HG02571 (cell line): ENCODE measurements at regions not wholly inside any gene's neighbourhood (a gene's known extent, or its start where the extent isn't known, plus 50 kb on each side); places are given as distances from the start of the nearest gene placed in this dataset.
"Not testable (repeated sequence)": the region's sequence is repeated elsewhere in the genome, so short reads cannot be mapped to it uniquely, and the experiment has no call there.

ENCODE experiments used
- ATAC-seq: cut with Tn5 transposase; IDR thresholded peaks from one replicate; pipeline ENCODE4 v1.9.1; 2021; ENCODE audit warnings: mild to moderate bottlenecking, moderate library complexity; ENCODE audit not compliant: unreplicated experiment

GRCh38 chr2:207354462-207354861 lies 175.3 kb upstream of the CREB1 start:
- ATAC-seq: no peak

DNA sequence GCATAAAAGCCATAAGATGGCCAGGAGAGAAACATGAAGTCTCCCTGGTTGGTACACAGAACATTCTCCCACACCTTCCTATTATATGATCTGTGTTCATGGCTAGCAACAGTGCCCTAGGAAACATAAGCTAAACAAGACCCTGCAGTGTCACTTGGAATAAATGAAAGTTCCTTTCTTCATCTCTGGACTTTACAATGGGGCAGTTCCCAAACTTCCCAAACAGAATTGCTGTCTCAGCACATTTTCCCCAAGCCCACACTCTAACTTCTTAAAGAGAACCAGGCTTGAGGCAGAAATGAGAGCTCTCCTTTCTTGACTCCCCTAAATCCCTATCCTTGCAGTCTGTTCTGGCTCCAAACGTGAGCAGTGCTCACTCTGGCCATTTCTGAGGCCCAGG lies 173.2 kb upstream of the CREB1 start:
- no peak for ATAC-seq

DNA sequence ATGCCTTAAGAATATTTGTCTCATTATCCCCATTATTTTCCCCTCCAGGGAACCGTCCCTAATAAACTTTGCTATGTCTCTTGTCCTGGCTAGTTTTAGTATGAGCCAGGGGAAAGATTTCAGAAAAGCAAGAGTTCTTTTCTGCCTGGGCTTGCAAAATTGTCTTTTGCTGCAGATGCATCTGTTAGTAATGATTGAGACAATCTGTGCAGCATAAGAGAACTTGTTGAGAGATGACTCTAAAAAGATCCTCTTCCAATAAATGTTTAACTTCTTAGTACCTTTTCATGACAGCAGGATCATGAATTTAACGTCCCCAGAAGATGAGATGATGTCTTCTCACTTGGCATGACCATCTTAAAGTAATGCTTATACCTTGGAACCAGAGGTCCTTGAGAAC lies 172.5 kb upstream of the CREB1 start:
- ATAC-seq: no peak

- ATAC-seq: no peak
Measured at GRCh38 chr2:207362716-207363115, 167.0 kb upstream of the CREB1 start.

GRCh38 chr2:207363761-207364290 lies 165.9 kb upstream of the CREB1 start:
- ATAC-seq: no peak

- no peak for ATAC-seq
Measured at GRCh38 chr2:207370646-207371045, 159.1 kb upstream of the CREB1 start.

- ATAC-seq: no peak
Measured at GRCh38 chr2:207371877-207372276, 157.9 kb upstream of the CREB1 start.

GRCh38 chr2:207372483-207372882 lies 157.3 kb upstream of the CREB1 start:
- ATAC-seq: no peak

DNA sequence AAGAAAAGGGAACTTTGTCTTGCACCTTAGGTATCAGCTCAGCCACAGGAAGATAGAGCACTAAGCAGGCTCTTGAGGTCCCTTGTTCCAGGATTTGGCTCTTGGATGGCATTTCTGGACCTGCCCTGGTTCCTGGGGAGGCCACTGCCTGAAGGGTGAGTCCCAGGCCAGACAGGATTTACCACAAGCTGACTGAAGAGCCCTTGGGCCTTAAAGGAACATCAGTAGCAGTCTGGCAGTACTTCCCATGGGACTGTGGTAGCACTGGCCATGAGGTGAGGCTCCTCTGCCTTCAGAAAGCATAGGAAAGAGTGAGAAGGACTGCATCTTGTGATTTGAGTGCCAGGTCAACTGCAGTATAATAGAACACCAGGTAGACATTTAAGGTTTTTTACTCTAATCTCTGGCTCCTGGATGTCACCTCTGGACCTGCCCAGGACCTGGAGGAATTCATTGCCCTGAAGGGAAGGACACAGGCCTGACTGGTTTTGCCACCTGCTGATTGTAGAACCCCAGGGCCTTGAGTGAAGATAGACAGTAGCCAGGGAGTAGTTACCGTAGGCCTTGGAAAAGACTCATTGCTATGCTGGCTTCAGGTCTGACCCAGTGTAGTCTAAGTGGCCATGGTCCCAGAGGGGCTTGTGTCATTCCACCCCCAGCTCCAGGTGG lies 154.4 kb upstream of the CREB1 start:
- ATAC-seq: no peak

GRCh38 chr2:207378620-207379019 lies 151.1 kb upstream of the CREB1 start:
- not testable (repeated sequence) for ATAC-seq

- ATAC-seq: no peak
Measured at GRCh38 chr2:207385076-207385475, 144.7 kb upstream of the CREB1 start.

DNA sequence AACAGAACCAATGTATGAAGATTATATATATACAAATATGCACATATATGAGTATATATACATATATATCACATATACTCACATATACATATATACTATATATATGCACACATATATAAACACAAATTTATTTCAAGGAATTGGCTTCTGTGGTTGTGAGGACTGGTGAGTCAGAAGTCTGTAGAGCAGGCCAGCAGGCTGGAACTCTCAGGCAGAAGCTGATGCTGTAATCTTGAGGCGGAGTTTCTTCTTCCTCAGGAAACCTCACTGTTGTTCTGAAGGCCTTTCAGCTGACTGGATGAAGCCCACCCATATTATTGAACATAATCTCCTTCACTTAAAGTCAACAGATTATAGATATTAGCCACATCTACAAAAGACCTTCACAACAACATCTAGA lies 143.9 kb upstream of the CREB1 start:
- no peak for ATAC-seq

- no peak for ATAC-seq
Measured at GRCh38 chr2:207387001-207387571, 142.7 kb upstream of the CREB1 start.

DNA sequence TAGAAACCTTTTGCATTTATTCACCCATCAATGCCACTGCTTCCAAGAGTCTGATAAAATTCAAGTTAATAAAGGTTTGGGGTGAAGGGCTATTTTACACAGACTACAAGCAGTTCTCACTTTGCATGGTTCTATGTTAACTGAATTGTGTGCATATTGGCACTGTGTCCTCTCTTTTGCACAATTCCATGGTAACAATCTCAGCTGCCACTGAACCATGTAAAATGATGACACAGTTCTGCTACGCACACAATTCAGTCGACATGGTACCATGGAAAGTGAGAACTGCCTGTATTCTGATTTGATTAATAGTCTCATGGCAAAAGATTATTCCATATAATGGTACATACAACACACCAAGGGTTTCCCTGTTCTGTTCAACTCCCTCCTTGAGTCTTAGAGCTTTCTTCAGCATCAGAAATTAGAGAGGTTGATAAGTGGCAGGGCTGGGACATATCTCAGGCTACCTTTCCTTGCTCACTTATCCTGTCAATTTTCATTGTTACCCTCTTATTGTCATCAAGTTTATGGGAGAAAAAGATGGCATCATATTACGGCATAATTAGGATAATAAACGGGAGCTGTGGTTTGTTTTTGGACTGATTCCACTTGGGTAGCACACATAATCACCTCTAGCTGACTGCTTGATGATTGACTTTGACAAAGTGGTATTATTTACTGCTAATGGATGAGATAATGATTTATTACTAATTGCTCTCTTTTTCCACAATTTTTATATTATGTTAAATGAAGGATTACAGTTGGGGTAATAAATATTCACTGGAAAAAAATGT lies 139.3 kb upstream of the CREB1 start:
- ATAC-seq: no peak

DNA sequence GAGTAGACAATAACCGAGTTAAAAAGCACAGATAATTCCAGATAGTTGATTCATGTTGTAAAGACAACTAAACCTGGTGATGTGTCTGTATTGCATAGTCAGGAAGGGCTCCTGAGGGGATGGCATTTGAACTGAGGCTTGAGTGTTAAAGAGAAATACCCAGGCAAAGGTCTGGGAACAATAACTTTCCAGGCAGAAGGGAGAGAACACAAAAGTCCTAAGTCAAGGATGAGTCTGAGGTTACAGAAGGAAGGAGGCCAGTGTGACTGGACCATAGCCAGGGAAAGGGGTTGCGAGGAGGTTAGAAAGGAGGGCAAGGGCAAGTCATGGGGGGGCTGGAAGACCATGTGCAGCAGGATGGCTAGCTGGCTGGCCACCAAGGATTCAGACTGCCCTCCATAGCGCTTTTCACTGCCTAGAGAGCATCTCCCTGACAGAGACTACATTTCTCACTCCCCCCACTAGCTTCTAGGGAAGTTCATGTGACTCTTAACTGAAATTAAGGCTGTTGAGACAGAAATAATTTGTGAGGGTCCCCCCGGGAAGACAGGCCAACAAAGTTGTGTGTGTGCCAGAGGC lies 135.5 kb upstream of the CREB1 start:
- no peak for ATAC-seq

DNA sequence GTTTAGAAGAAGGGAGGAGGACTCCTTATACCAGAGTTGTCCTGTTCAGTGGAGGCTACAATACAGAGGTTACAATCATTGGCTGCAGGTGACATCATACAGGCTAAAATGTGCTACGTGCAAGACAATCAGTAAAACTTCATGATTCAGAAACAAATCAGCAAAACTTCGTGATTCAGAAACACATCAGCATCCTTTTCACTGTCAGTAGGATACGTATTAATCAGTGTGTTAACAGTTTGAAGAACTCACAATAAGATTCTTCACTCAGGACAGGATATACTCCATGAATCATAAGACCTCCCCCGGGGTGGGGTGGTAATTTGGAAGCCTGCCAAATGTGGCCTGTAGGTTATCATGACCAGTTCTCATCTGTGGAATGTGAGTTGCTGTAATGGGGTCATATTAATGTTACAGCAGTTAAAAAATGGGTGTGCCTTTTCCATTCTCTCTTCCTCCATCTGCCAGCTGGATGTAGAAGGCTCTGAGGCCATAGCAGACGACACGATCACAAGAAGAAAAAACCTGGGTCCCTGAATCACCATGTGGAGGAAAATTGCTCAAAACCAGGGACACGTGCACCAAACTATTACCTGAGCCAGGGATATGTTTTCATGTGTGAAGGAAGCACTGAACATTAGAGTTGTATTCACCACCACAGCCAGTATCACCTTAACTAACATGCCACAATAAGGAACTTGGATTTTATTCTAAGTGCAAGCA lies 134.8 kb upstream of the CREB1 start:
- ATAC-seq: no peak

GRCh38 chr2:207395535-207396251 lies 134.1 kb upstream of the CREB1 start:
- ATAC-seq: no peak

- ATAC-seq: no peak
Measured at GRCh38 chr2:207397917-207398655, 131.7 kb upstream of the CREB1 start.

DNA sequence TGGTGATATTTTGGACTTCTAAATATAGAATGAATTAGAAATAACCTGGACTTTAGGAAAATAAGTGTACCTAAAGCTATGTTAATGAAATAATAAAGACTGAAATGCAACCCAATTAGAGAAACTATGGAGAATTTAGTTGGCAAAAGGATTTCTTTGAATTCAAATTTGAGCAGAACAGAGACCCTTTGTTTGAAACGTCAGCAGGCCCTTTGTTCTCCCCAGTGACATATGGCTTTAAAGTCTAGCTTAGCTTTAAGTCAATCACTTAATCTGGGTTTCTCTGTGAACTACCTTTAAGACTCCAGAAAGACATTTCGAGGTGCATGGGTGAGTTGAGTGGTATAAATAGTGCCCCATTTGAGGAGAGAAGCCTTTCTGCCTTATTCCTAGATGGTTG lies 130.5 kb upstream of the CREB1 start:
- ATAC-seq: no peak

DNA sequence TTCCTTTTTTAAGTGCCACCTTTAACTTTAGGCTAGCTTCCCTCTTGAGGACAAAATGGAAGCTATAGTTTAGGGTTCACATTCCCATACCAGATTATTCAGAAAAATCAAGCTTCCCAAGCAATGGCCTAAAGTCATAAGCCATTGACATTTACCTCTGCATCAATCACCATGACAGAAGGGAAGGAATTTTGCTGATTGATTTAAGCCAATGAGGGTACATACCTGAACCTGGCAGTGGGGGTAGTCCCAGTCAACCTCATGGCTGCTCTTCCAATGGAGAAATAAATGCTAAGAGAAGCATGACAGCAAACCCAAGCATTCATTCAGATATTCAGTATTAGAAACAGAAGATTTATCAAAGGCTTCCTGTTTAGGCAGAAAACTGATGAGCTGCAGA lies 128.4 kb upstream of the CREB1 start:
- no peak for ATAC-seq
